K562 (cell line): ENCODE measurements at regions not wholly inside any gene's neighbourhood (a gene's known extent, or its start where the extent isn't known, plus 50 kb on each side); places are given as distances from the start of the nearest gene placed in this dataset.

Source experiments
- ATAC-seq: fragments of 200-7000 bp; cut with Tn5 transposase; 3 replicates; pipeline ENCODE4 v1.9.1; 2020; ENCODE audit warnings: moderate library complexity
- BruUV-seq: library from RNA; stranded (reverse); fragments of 400-500 nt; replicated peaks from 2 replicates; lab custom pipeline; 2021; lab: Mats Ljungman, UMichigan
- CTCF ChIA-PET: fragments of 300-600 bp; formaldehyde crosslinking; extraction: SDS; loops from one replicate; lab custom pipeline; 2021; ENCODE audit warnings: low intra/inter-chr PET ratio; lab: Yijun Ruan, JAX
- POLR2A ChIA-PET: fragments of 300-600, 350-650 bp; sonication (Branson Sonifier 250); formaldehyde crosslinking; extraction: SDS; loops from one replicate; lab custom pipeline; 2021; ENCODE audit warnings: antibody characterized with exemption, inconsistent platforms; lab: Yijun Ruan, JAX
- DNase-seq, 4 experiments: peaks; one replicate each; pipeline versions ENCODE4 v3.0.0 to v3.0.0-alpha.2; 2011 to 2018; ENCODE audit warnings: low spot score in 3 of 4, mixed read lengths in 3 of 4; ENCODE audit errors: extremely low read depth in 1 of 4
- FAIRE-seq: peaks from 2 replicates; lab custom pipeline; 2011; peaks lifted over from hg19 to GRCh38; lab: Jason Lieb, UNC
- H2AFZ ChIP-seq: 2 replicates; pipeline ENCODE4 v1.6.0; 2011; ENCODE audit warnings: low read depth, low read length, control low read depth, inconsistent platforms
- H3K27ac ChIP-seq: fragments of 200-600 bp; 3 replicates; pipeline ENCODE4 v1.8.0; 2011; ENCODE audit warnings: low read depth, mild to moderate bottlenecking, control low read depth, inconsistent platforms, low read length, moderate library complexity, mixed read lengths; ENCODE audit errors: extremely low read depth
- H3K27me3 ChIP-seq, 2 experiments: fragments of 300-600 bp in 1 of 2; 2 replicates in 1 of 2; 3 replicates in 1 of 2; pipeline versions ENCODE4 v1.6.0 to v1.8.0; 2011; ENCODE audit warnings: inconsistent platforms in 2 of 2, low read length in 2 of 2, mild to moderate bottlenecking in 1 of 2, mixed read lengths in 1 of 2, moderate library complexity in 1 of 2; ENCODE audit not compliant: control insufficient read depth in 2 of 2, insufficient read depth in 2 of 2
- H3K36me3 ChIP-seq: fragments of 300-600 bp; 3 replicates; pipeline ENCODE4 v1.8.0; 2011; ENCODE audit warnings: mild to moderate bottlenecking, low read length, inconsistent platforms; ENCODE audit not compliant: control insufficient read depth, insufficient read depth
- H3K4me1 ChIP-seq, 2 experiments: fragments of 200-600 bp in 1 of 2; replicated peaks in 1 of 2; 2 replicates in 1 of 2; 3 replicates in 1 of 2; pipeline versions ENCODE4 v1.5.1 to v1.8.0; 2011; ENCODE audit warnings: inconsistent platforms in 2 of 2, low read length in 2 of 2, mild to moderate bottlenecking in 1 of 2, mixed read lengths in 1 of 2, moderate library complexity in 1 of 2; ENCODE audit not compliant: control insufficient read depth in 2 of 2, insufficient read depth in 2 of 2
- H3K4me2 ChIP-seq: 2 replicates; pipeline ENCODE4 v1.6.1; 2011; ENCODE audit warnings: low read length, control low read depth, inconsistent platforms, mixed read lengths; ENCODE audit not compliant: insufficient read depth
- H3K4me3 ChIP-seq: fragments of 200-600 bp; sonication (generic), shearing (Covaris generic); 2 replicates; pipeline ENCODE4 v1.5.1; 2016; ENCODE audit warnings: control low read depth, inconsistent platforms
- H3K79me2 ChIP-seq: fragments of 200-600 bp; 3 replicates; pipeline ENCODE4 v1.8.0; 2011; ENCODE audit warnings: low read length, inconsistent platforms; ENCODE audit not compliant: control insufficient read depth, insufficient read depth
- H3K9ac ChIP-seq, 2 experiments: 2 replicates each; pipeline versions ENCODE4 v1.6.0 to v1.6.1; 2011; ENCODE audit warnings: low read depth in 2 of 2, low read length in 2 of 2, control low read depth in 1 of 2, inconsistent platforms in 1 of 2, mild to moderate bottlenecking in 1 of 2, mixed read lengths in 1 of 2; ENCODE audit not compliant: insufficient read depth in 1 of 2
- H3K9me1 ChIP-seq: one replicate; pipeline ENCODE4 v1.6.0; 2011; ENCODE audit warnings: inconsistent platforms, mild to moderate bottlenecking, low read length, moderate library complexity; ENCODE audit not compliant: control insufficient read depth, insufficient read depth
- H3K9me3 ChIP-seq: replicated peaks from 2 replicates; pipeline ENCODE4 v1.5.1; 2011; ENCODE audit warnings: low read depth, low read length, inconsistent platforms; ENCODE audit not compliant: control insufficient read depth, insufficient read depth
- H4K20me1 ChIP-seq: replicated peaks from 2 replicates; pipeline ENCODE4 v1.6.1; 2011; ENCODE audit warnings: low read length, inconsistent platforms, mixed read lengths; ENCODE audit not compliant: control insufficient read depth, insufficient read depth
- CCNT2 ChIP-seq: IDR thresholded peaks from 2 replicates; pipeline ENCODE4 v1.6.1; 2011; ENCODE audit warnings: borderline replicate concordance, low read depth, mild to moderate bottlenecking, moderate library complexity, mixed read lengths, low read length; ENCODE audit not compliant: insufficient read length; ENCODE audit errors: extremely low read depth
- ELK1 ChIP-seq: sonication (generic); formaldehyde crosslinking; IDR thresholded peaks from 2 replicates; pipeline ENCODE4 v1.8.1; 2022; ENCODE audit warnings: missing genetic modification reagents
- FOSL1 ChIP-seq: fragments of 200-800 bp; sonication (Bioruptor generic); conservative IDR thresholded peaks from 2 replicates; pipeline ENCODE4 v1.6.1; 2016; ENCODE audit warnings: missing genetic modification characterization, missing compliant biosample characterization
- ILK ChIP-seq: fragments of 450-650 bp; IDR thresholded peaks from 2 replicates; pipeline ENCODE4 v1.6.1; 2016; ENCODE audit warnings: missing genetic modification characterization, low read depth, mild to moderate bottlenecking, missing compliant biosample characterization, moderate library complexity, borderline replicate concordance
- MIER1 ChIP-seq: fragments of 450-650 bp; IDR thresholded peaks from 2 replicates; pipeline ENCODE4 v1.6.1; 2016; ENCODE audit warnings: antibody characterized with exemption, mild to moderate bottlenecking, low read depth
- MLX ChIP-seq, 2 experiments: fragments of 450-650 bp in 1 of 2; sonication (generic) in 1 of 2; formaldehyde crosslinking; conservative IDR thresholded peaks; 2 replicates each; pipeline versions ENCODE4 v1.4.0 to v1.8.1; 2020 to 2022; ENCODE audit warnings: mild to moderate bottlenecking in 1 of 2, missing genetic modification reagents in 1 of 2
- TEAD4 ChIP-seq, 2 experiments: sonication (generic) in 1 of 2; formaldehyde crosslinking in 1 of 2; IDR thresholded peaks; 2 replicates each; pipeline versions ENCODE4 v1.6.1 to v1.8.0; 2012 to 2022; ENCODE audit warnings: borderline replicate concordance in 1 of 2, inconsistent platforms in 1 of 2, low read length in 1 of 2, mild to moderate bottlenecking in 1 of 2, missing genetic modification reagents in 1 of 2
- VEZF1 ChIP-seq: fragments of 200-800 bp; sonication (Bioruptor generic); IDR thresholded peaks from 2 replicates; pipeline ENCODE4 v1.6.1; 2017; ENCODE audit warnings: missing genetic modification characterization, missing compliant biosample characterization
- ZNF668 ChIP-seq: fragments of 250-450 bp; sonication (Bioruptor Pico); IDR thresholded peaks from 2 replicates; pipeline ENCODE4 v1.8.0; 2022; ENCODE audit warnings: mild to moderate bottlenecking, inconsistent platforms
- WGBS: fragments of 100-300 bp; shearing (Covaris generic); methylation state at CpG from one replicate; pipeline ENCODE4 v1.1.6; 2016; ENCODE audit warnings: low coverage, mixed read lengths; ENCODE audit not compliant: insufficient coverage; ENCODE audit errors: missing lambda C conversion rate; 5-methylcytosine and 5-hydroxymethylcytosine counted together
- in situ Hi-C: fragments of 300-500 bp; cut with MboI; formaldehyde crosslinking; loops from 4 replicates; pipeline ENCODE4 v1.15.0; 2018; ENCODE audit warnings: inconsistent platforms, mixed read lengths
- intact Hi-C: fragments of 100-400 bp; cut with micrococcal nuclease; formaldehyde crosslinking; loops from 2 replicates; pipeline ENCODE4 v1.14.2; 2022

- TF ChIP-seq MIER1 (peak; percentile 84), VEZF1 (no peak)
These were observed 618.9 kb downstream of the BRD1 start (continued) for GRCh38 chr22:49208768-49209252.

- Histone ChIP-seq H3K27me3 (peaks cover 0 to 7% of the 10 kb centered on the region in 2 experiments; a peak in 1 of 5 replicates), H3K4me3 (no peak overlapping the region), H3K4me1 (no peaks in the 10 kb centered on the region; a peak in 1 of 5 replicates), H3K36me3 (no peaks in the 10 kb centered on the region), H3K9ac (no peak overlapping the region), H3K9me1 (no peaks in the 10 kb centered on the region), H3K9me3 (no peaks in the 10 kb centered on the region), H4K20me1 (peaks cover 6% of the 10 kb centered on the region; the same call in 1 of the 2 replicates), H3K4me2 (no peak overlapping the region), H2AFZ (no peak overlapping the region), H3K79me2 (no peaks in the 10 kb centered on the region), H3K27ac (no peak overlapping the region)
- in situ Hi-C loops (no loop called here), intact Hi-C loops (no loop called here)
- no TSS peak for BruUV-seq
- FAIRE-seq (no peak), ATAC-seq (no peak), DNase-seq (no peak)
- ChIA-PET CTCF (no interaction called here), POLR2A (interaction anchor here (0.6 to 1.0 kb wide), 2 partner anchors 27 kb away, joined by 3 read pairs; no protein-coding TSS in a partner anchor)
- WGBS: no CpG with 5 or more reads among the region's 2 CpGs
- TF ChIP-seq ZNF668 (no peak), MLX (CRISPR knock-in tag; conservative IDR thresholded peaks at IDR 0.05) (no peak), CCNT2 (no peak), ILK (tag) (no peak), ELK1 (CRISPR knock-in tag) (no peak), FOSL1 (tag) (no peak), TEAD4 (IDR thresholded peaks at IDR 0.05; ENCODE audit: low read length) (no peak), TEAD4 (CRISPR knock-in tag; IDR thresholded peaks at IDR 0.05; ENCODE audit: borderline replicate concordance) (no peak)
These were observed 619.7 kb downstream of the BRD1 start for GRCh38 chr22:49208004-49208402.
